Breast epithelium (tissue), 3 donors: ENCODE measurements at regions not wholly inside any gene's neighbourhood (a gene's known extent, or its start where the extent isn't known, plus 50 kb on each side); places are given as distances from the start of the nearest gene placed in this dataset.

Source experiments
- CTCF ChIP-seq, 3 donors: fragments of 450-650 bp; IDR thresholded peaks; one replicate each; pipeline ENCODE4 v1.5.1; 2016 to 2017; ENCODE audit warnings: antibody characterized with exemption in 3 of 3, mild to moderate bottlenecking in 3 of 3, moderate library complexity in 3 of 3
- POLR2A ChIP-seq: fragments of 450-650 bp; IDR thresholded peaks from one replicate; pipeline ENCODE4 v1.6.1; 2016; ENCODE audit warnings: antibody characterized with exemption, mild to moderate bottlenecking, moderate library complexity

- TF ChIP-seq CTCF (IDR thresholded peaks at IDR 0.05) (no peak), POLR2A (no peak)
Observed at GRCh38 chr1:34272152-34272551, 95.4 kb downstream of the C1orf94 start.
